GM21786 (cell line): ENCODE measurements at regions not wholly inside any gene's neighbourhood (a gene's known extent, or its start where the extent isn't known, plus 50 kb on each side); places are given as distances from the start of the nearest gene placed in this dataset.

ENCODE experiments used
- ATAC-seq: cut with Tn5 transposase; IDR thresholded peaks from one replicate; pipeline ENCODE4 v1.9.1; 2021; ENCODE audit not compliant: unreplicated experiment

DNA sequence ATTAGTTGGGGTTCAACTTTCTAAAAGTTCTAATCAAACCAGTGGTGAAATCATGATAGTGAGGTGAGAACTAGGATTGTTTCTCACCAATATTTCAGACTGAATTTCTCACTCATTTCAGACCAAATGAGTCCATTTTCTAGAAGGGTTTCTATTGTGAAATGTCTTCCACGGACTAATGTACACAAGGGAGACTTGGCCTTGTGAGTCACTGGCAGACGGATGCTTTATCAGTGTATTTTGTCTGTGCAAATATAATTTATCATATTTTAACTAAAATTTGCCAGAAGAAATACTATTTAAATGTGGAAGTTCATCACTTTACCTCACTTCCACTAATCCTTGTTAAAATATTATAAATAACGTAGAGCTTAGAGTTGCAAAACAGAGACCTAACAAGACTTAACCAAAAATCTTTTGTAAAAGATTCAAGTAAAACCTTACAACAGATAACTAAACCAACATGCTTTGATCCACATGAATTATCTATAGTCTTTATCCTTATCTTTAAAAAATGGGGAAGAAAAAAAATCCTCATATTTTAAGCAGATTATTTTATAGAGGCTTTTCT lies 506.0 kb upstream of the FAM241A start:
- no peak for ATAC-seq

DNA sequence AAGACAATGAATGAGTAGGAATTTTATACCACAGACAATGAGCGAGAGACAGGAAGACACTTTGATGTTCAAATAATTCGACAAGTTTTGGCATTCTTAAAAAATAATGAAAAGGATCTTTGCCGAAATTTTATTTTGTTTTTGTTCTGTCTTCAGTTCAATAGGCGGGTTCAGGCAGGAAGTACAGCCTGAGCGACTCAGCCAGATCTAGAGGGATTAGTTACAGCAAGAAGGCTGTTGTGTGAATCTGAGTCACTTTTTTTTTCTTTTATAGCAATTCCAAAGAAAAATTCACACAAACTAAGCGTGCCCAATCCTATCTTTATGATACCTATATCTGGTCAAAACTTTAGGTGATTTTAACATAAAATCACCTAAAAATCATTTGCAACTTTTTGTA lies 505.4 kb upstream of the FAM241A start:
- ATAC-seq: no peak

DNA sequence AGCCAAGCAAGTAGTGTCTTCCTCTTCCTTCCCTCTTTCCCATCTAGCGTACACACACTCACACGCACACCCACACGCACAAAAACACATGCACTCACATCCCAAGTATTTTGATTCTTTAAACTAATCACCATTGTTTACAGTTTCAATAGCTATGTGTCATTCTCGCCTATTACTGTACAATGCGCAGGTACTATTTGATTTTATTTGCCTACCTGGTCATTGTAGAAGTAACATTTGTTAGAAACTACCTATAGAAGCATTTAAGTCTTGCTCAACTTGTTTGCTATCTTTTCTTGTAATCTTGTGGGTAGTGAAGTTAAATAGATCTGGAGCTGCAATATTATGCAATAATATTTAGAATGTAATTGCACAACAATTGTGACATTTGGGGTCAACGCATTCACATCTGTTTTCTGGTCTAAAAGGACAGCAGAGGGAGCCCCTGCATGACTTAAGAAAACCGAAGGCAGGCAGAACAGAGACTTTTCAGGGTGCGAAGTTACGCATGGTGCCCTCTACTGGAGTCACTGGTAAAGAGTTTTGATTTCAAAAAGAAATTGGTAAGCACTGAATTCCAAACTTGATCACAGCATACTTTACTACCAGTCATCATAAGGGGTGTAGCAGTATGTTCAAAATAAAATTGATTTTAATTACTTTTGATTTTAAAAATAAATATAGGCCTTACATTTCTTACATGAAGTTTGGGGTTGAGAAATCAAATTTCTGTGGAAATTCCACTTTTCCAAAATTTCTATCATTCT lies 503.3 kb upstream of the FAM241A start:
- peak; percentile 95 for ATAC-seq

DNA sequence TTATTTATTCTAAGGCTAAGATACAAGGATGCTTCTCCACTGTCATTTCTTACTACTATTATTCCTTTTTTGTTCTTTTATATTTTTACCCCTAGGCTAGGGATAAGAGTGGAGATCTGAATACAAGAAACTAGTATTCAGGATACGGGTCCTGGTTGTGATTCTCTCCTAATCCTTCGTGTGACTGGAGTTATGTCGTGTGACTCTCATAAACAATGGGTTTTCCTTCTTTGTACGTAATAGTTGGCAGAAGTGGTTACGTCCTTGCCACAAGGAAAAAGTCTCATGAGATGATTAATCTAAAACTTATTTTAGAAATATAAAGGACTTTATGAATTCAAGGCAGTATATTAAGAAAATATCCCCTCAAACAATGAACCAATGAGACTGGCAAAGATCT lies 497.2 kb upstream of the FAM241A start:
- ATAC-seq: no peak

DNA sequence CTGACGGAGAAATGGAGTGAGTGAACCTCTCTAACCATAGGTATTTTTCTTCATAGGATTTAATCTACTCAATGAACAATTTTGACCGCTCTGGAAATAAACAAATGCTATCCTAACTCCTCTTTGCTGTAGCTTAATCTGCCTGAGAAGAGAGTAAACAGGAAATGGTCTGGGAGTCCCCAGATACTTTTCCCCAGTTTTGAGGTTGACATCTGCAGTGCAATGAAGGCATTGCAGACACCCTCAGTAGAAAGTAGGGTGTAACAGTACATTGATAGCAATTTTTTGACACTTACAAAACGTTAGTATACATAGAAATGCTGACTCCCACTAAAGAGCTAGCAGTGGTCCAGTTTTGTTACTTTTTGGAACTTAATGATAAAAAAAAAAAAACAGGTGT lies 495.9 kb upstream of the FAM241A start:
- ATAC-seq: no peak

DNA sequence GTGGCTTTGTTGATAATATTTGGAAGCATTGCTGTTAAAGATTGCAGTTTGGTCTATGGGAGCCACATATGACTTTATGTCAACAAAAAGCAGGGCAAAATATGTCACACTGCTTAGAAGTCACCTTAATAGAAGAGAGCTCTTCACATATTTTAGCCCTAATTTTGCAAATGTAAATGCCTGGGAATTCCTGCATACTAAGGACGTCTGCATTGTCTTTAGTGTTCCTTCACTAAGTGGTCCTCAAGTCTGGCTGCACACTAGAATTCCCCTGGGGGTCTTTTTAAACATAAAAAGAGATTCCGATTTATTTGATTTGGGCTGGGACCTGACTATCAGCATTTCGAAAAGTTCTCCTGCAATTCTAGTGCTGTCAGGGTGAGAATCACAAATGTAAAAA lies 495.1 kb upstream of the FAM241A start:
- no peak for ATAC-seq

DNA sequence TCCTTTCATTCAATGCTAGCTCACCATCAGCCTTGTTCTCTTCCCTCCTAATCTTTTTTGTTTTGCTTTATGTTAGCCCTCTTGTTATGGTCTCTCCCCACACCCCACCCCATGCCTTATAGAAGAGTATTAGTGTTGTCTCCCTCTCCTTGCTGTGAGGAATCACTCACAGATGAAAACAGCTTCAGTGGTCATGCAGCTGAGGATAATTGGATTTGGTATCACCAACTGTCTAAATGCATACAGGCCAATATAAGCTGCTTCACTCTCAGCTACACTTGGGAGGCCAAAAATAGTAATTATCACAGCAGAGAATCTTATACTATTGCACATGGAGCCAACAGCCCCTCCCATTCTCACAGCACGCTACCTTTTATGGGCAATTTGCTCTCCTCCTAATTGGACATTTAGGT lies 494.6 kb upstream of the FAM241A start:
- ATAC-seq: no peak

DNA sequence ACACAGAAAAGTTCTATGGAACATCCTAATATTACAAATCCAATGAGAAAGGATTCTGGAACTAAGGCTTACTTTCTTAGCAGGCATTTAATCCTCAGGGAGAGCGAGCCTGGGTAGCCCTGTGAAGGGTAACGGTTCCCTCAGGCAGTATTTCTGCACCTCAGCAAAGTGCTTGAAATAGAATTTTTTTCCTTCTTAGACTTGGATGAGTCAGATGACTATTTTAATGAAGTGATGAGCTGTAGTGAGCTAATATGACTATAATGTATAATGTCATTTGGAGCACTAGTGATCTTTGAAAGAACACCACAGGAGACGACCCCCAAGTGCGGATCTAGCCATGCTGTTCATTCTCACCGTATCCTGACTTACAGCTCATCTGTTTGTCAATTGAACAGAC lies 493.0 kb upstream of the FAM241A start:
- no peak for ATAC-seq

DNA sequence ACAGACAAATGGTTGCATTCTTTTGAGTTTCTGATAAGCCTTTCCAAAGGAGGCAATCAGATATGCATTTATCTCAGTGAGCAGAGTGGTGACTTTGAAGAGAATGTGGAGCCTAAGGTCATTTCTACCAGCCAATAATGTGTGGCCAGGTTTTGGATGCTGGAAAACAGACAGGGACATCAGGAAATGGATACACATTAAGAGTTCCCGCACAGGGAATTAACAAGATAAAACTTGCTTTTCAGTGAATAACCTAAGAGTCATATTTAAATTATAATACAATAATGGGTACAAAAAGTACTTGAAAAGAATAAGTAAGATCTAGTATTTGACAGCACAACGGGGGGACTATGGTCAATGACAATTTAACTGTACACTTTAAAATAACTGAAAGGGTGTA lies 492.3 kb upstream of the FAM241A start:
- no peak for ATAC-seq

DNA sequence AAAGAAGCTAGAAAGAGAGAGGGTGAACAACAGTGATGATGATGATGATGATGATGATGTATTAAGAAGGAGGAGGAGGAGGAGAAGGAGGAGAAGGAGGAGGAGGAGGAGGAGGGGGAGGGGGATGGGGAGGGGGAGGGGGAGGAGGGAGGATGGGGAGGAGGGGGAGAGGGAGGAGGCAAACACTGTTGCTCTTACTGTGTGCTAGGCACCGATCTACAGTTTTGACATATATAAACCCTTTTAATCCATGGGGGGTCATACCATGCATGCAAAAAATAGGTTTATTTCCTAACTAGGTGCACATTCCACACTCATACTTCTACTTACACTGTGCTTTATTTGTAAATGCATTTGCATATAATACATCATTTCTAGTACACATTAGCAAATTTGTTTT lies 482.8 kb upstream of the FAM241A start:
- ATAC-seq: no peak

DNA sequence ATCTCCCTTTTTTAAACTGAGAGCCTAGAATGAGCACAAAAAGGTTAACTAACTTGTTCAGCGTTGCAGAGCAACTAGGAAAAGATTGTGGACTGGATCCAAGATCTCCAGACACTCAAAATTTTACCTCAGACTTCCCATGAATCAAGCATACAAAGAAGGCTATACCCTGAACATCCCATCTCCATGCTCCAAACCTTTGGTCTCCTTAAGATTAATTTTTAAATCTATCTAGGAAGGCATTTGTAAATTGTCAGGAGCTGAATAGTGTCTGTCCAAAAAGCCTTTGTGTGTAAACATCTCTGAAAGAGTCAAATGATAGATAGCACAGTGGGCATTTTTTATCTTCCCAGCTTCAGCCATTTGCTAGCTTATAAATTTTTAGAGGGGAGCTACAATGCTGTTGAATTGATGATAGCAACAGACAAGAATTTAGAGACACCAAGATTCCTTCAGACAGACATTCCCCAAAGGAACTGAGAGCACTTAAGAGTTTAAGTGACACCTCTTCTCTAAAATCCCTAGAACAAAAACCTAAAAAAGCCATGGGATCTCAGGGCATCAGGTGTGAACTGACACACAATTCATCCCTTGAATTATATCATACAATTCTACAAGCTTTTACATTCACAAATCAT lies 480.8 kb upstream of the FAM241A start:
- no peak for ATAC-seq

DNA sequence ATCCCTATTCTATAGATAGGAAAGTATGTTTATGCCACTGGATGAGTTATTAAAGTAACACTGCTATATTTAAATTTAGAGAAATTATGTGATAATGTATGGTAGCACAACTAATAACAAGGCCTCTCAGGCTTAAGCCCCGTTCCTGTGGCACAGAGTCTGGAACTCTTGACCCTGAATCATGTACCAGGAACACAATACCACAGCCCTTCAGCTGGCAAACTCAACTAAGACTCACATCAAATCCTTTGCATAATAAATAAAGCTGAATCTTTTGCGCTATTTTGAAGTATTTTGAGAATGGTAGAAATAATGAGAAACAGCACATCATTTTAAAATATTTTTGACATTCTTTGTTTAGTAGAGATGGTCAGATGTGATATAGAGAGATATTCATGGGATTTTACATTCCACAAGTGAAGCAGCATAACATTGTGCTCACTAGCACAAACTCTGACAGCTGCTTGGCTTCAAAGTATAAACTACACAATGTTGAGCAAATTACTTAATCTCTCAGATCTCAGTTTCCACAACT lies 478.4 kb upstream of the FAM241A start:
- ATAC-seq: no peak

DNA sequence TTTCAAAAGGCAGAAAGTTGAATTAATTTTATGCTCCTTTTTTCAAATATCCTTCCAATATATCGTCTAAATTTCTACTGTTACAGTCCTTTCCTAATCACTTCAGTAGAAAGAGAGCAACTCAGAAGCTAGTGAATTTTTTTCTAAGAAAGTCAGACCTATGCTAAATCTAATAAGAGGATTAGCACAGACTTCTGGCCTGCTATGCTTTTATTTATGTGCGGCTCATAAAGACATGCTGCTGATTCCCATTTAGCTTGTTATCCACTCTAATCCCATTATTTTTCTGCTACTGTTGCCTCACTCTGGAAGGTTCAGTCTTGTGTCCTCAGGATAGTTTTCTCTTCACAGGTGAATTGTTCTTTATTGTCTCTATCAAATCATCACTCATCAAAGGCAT lies 473.5 kb upstream of the FAM241A start:
- no peak for ATAC-seq

DNA sequence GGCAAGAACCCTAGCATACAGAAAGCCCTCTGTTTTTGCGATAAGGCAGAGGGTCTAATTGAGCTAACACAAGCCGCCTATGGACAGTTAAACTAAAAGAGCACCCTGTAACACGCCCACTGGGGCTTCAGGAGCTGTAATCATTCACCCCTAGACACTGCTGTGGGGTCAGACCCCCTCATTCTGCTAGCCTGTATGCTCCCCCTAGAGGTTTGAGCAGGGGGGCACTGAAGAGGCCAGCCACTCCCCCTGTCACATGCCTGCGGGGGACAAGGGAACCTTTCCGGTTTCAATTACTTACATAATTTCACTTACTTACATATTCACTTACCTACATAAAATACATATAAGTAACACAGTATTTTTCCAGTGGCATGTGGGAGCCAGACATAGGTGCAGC lies 469.5 kb upstream of the FAM241A start:
- ATAC-seq: no peak

DNA sequence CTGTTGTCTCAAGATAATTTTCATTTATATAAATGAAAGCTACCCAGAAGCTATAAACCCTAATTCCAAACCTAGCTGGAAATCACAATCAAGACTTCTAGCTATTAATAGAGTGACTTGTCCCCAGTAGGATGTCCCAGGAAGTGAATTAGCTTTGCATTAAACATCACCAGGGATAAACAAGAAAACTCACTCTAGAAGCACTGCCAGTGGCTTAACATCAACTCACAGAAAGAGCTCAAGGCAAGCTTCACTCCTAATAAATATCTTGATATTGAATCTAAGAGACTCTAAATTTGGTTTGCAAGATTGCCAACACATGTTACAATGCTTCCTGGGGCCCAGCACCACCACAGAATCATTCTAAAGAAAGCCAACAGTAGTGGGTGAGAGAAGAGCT lies 468.7 kb upstream of the FAM241A start:
- no peak for ATAC-seq

DNA sequence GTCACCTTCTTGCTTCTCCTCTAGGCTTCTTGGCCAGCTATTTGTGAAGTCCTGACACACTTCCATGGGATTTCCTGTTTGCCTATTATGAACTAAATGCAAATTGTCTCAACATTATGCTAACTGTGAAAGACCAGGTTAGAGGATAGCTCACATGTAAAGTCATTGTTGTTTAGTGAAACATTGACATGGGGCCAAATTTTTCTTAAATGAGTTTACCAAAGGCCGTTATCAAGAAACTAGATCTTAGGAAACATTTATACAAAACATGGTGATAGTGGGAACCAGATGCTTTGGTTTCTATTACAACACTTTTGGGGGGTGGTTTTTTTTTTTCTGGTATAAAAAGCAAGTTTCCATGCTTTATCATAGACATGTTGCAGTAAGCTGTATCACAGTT lies 466.8 kb upstream of the FAM241A start:
- no peak for ATAC-seq

DNA sequence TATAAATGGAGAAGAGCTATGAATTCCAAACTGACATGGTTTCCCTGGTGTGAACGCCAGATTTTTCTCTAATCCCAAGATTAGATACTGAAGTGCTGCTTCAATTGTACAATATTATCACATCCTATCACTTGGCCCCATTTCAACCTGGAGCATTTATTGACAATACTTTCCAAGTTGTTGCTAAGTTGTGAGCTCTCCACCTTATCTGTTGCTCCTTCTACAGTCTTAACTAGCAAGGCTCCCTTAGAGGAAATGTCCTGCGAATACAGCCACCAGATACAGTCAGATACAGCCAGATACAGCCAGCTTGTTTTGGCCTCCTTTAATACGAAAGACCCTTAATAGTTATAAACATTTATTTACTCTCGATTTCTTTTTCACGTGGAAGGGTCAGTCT lies 466.3 kb upstream of the FAM241A start:
- ATAC-seq: no peak

DNA sequence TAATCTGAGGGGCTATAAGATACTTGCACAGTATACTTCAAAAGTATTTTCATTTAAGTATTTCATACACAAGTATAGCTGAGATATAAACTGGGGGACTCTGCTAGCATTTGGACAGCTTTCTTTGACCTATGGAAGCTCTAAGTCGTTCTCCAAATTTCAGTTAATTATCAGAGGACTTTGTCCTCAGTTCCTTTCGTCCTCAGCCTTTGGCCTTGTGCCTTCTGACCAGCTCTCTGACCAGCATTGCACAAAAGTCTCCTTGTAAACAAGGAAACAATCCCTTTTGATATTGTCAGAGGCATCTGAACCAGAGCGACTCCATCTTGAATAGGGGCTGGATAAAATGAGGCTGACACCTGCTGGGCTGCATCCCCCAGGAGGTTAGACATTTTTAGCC lies 464.0 kb upstream of the FAM241A start:
- no peak for ATAC-seq

DNA sequence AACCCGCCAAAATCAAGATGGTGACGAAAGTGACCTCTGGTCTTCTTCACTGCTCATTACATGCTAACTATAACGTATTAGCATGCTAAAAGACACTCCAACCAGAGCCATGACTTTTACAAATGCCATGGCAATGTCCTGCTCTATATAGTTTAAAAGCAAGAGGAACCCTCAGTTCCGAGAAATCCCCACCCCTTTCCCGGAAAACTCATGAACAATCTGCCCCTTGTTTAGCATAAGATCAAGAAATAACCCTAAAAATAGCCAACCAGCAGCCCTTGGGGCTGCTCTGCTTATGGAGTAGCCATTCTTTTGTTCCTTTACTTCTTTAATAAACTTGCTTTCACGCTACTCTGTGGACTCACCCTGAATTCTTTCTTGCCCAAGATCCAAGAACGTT lies 463.5 kb upstream of the FAM241A start:
- ATAC-seq: no peak

DNA sequence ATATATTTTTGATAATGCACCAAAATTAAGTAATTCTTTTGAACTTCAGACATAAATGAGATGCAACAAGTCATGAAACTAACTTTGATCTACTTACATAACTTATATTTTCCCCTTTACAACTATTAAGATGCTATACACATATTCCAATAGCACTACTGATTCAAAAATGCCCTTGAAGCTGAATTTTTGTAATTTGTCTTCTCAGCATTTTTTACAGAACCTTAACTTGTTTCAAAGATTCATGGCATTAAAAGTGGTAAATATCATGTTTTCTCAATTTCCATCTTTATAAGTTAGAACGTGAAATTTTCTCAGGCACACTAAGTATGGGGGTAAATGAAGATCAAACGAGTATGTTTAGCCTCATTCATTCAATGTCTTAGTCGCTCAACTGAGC lies 460.0 kb upstream of the FAM241A start:
- ATAC-seq: no peak

DNA sequence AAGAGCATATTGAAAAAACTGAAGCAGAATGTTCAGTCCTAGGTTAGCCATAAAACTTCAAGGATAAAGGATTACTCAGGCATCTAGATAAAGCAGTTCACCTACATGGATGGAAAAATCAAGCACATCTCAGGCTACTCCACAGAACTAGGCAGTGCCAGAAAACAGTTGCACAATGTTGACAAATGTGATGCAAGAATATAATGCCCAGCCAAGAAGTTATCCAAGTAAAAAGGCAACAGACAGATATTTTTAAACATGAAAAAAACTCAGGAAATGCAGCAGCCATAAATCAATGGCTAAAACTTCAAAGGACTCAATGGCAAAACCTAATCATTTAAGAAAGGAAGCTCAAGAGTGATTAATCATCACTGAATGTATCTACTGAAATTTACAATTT lies 456.0 kb upstream of the FAM241A start:
- ATAC-seq: no peak

DNA sequence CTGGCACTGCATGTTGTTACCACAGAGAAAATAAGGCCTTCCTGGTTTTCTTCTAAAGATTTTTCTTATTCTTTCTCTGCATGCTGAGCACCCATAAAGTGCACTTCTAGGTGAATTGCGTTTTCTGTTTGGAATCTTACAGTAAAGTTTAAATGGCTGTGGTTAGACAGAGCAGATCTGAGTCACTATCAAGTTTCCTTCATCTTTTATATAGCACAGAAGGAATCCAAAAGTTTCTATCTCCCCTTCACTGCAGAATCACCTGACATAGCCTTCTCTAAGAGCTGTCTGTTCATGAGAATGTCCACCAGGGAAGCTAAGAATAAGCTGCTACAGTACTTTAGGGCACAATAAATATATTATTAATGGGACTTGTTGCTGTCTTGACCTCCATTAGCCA lies 455.5 kb upstream of the FAM241A start:
- no peak for ATAC-seq
